ENCODE measurements at regions not wholly inside any gene's neighbourhood (a gene's known extent, or its start where the extent isn't known, plus 50 kb on each side); places are given as distances from the start of the nearest gene placed in this dataset.

DNA sequence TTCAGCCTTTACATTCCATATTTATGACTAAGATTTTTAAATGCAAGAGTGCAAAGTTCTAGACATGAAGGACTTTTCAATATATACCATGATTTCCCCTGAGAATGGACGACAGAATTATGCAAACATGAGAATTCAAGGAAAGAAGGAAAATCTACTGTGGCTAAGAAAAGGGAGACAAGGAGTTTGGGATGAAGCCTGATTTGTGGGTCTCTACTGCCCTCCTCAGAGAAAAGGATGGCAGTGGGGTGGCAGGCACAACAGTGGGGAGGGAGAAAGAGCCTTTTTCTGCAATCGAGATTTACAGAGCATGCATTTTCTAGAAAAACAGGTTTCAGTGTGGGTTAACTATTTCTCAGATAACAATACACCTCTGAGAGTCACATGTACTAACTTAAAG, 466.9 kb upstream of the NRSN1 start:
- H3K27me3 ChIP-seq (ENCODE audit: control insufficient read depth, insufficient read depth, low read length): no peaks in the 10 kb centered on the region
- no peak overlapping the region for H3K18ac ChIP-seq (ENCODE audit: low read depth, low read length)
- H3K79me1 ChIP-seq (ENCODE audit: low read depth in 1 of 2, low read length in 2 of 2): no peaks in the 10 kb centered on the region
- no peak overlapping the region for H3K4me3 ChIP-seq (ENCODE audit: insufficient read depth, low read depth, low read length)
- no peak overlapping the region for H3K4me2 ChIP-seq (ENCODE audit: low read depth, low read length)
- no peak overlapping the region for H3K23ac ChIP-seq (ENCODE audit: low read depth, low read length)
- TF ChIP-seq, protein P1, sequence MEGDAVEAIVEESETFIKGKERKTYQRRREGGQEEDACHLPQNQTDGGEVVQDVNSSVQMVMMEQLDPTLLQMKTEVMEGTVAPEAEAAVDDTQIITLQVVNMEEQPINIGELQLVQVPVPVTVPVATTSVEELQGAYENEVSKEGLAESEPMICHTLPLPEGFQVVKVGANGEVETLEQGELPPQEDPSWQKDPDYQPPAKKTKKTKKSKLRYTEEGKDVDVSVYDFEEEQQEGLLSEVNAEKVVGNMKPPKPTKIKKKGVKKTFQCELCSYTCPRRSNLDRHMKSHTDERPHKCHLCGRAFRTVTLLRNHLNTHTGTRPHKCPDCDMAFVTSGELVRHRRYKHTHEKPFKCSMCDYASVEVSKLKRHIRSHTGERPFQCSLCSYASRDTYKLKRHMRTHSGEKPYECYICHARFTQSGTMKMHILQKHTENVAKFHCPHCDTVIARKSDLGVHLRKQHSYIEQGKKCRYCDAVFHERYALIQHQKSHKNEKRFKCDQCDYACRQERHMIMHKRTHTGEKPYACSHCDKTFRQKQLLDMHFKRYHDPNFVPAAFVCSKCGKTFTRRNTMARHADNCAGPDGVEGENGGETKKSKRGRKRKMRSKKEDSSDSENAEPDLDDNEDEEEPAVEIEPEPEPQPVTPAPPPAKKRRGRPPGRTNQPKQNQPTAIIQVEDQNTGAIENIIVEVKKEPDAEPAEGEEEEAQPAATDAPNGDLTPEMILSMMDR (conservative IDR thresholded peaks at IDR 0.05; ENCODE audit: low read depth, low read length): 0 out of 2 replicates have a peak, but pooled peaks have one; percentile 2
- TF ChIP-seq SMC3 (IDR thresholded peaks at IDR 0.05; ENCODE audit: low read depth, low read length): no peak
- no peak overlapping the region for H3K9ac ChIP-seq (ENCODE audit: low read depth, low read length)
- DNase-seq (peak; percentile 6), ATAC-seq (ENCODE audit: low read depth) (peak; percentile 72)
- no peaks in the 10 kb centered on the region for H4K20me1 ChIP-seq (ENCODE audit: insufficient read depth, low read length)
- no peak overlapping the region for H2AK5ac ChIP-seq (ENCODE audit: low read depth, low read length)
- no peaks in the 10 kb centered on the region for H3K36me3 ChIP-seq (ENCODE audit: control insufficient read depth, insufficient read depth, low read length)
- intact Hi-C loops (cut with micrococcal nuclease) (loop anchor here (10.0 kb wide), 2 partner anchors 774 to 1504 kb away; no protein-coding TSS in a partner anchor), in situ Hi-C loops (cut with MboI; ENCODE audit: low sequenced_read_pairs) (no loop called here), dilution Hi-C loops (cut with HindIII; ENCODE audit: low sequenced_read_pairs, unreplicated experiment) (no loop called here)
- ChIA-PET CTCF (no interaction called here), POLR2A (ENCODE audit: unreplicated experiment) (no interaction called here)
- H2BK5ac ChIP-seq (ENCODE audit: low read depth, low read length, poor library complexity, severe bottlenecking): no peak overlapping the region
- H3K56ac ChIP-seq (ENCODE audit: extremely low read depth, insufficient read depth, low read length): no peak overlapping the region
- BruUV-seq (replicated peaks): no TSS peak
- H3K14ac ChIP-seq (replicated peaks; ENCODE audit: low read depth, low read length): no peak overlapping the region
- H3K4ac ChIP-seq (ENCODE audit: low read depth, low read length): no peak overlapping the region
- no peak overlapping the region for H2BK20ac ChIP-seq (ENCODE audit: low read depth, low read length)
- no peak overlapping the region for H4K5ac ChIP-seq (ENCODE audit: low read depth, low read length)
- no peak overlapping the region for H3K27ac ChIP-seq (ENCODE audit: insufficient read depth, low read length)
- H3K4me1 ChIP-seq (ENCODE audit: control insufficient read depth, insufficient read depth, low read length): no peaks in the 10 kb centered on the region
- H4K91ac ChIP-seq (ENCODE audit: insufficient read depth, low read depth, low read length): no peak overlapping the region
- H2BK15ac ChIP-seq (ENCODE audit: low read depth, low read length): no peak overlapping the region
- H2BK120ac ChIP-seq (ENCODE audit: low read depth, low read length): no peak overlapping the region
- H2AK9ac ChIP-seq (replicated peaks; ENCODE audit: low read depth, low read length, poor library complexity): no peak overlapping the region
- H2AFZ ChIP-seq (replicated peaks; ENCODE audit: low read length, poor library complexity): no peak overlapping the region
- no peak overlapping the region for H4K8ac ChIP-seq (ENCODE audit: low read depth in 2 of 2, low read length in 2 of 2)
- peaks cover 2% of the 10 kb centered on the region; the same call in 1 of the 2 replicates for H3K9me3 ChIP-seq (ENCODE audit: control insufficient read depth, insufficient read depth, low read length)
- H3K9me1 ChIP-seq (ENCODE audit: insufficient read depth, low read length): no peaks in the 10 kb centered on the region
- WGBS, 2 experiments (ENCODE audit: extremely low coverage in 2 of 2, insufficient read length in 1 of 2): no CpG with 5 or more reads among the region's 2 CpGs
